ENCODE measurements at regions not wholly inside any gene's neighbourhood (a gene's known extent, or its start where the extent isn't known, plus 50 kb on each side); places are given as distances from the start of the nearest gene placed in this dataset.

GRCh38 chr2:228902176-228902575, 368.9 kb downstream of the PID1 start:
- TF ChIP-seq, protein P1, sequence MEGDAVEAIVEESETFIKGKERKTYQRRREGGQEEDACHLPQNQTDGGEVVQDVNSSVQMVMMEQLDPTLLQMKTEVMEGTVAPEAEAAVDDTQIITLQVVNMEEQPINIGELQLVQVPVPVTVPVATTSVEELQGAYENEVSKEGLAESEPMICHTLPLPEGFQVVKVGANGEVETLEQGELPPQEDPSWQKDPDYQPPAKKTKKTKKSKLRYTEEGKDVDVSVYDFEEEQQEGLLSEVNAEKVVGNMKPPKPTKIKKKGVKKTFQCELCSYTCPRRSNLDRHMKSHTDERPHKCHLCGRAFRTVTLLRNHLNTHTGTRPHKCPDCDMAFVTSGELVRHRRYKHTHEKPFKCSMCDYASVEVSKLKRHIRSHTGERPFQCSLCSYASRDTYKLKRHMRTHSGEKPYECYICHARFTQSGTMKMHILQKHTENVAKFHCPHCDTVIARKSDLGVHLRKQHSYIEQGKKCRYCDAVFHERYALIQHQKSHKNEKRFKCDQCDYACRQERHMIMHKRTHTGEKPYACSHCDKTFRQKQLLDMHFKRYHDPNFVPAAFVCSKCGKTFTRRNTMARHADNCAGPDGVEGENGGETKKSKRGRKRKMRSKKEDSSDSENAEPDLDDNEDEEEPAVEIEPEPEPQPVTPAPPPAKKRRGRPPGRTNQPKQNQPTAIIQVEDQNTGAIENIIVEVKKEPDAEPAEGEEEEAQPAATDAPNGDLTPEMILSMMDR (IDR thresholded peaks at IDR 0.05; ENCODE audit: insufficient read depth, low read length), result no peak
- TF ChIP-seq POLR2AphosphoS5 (IDR thresholded peaks at IDR 0.05; ENCODE audit: low read depth) (no peak), SPI1 (IDR thresholded peaks at IDR 0.05; ENCODE audit: borderline replicate concordance, low read depth) (no peak), GABPA (IDR thresholded peaks at IDR 0.05; ENCODE audit: low read depth) (no peak)
- TF ChIP-seq, protein P2, sequence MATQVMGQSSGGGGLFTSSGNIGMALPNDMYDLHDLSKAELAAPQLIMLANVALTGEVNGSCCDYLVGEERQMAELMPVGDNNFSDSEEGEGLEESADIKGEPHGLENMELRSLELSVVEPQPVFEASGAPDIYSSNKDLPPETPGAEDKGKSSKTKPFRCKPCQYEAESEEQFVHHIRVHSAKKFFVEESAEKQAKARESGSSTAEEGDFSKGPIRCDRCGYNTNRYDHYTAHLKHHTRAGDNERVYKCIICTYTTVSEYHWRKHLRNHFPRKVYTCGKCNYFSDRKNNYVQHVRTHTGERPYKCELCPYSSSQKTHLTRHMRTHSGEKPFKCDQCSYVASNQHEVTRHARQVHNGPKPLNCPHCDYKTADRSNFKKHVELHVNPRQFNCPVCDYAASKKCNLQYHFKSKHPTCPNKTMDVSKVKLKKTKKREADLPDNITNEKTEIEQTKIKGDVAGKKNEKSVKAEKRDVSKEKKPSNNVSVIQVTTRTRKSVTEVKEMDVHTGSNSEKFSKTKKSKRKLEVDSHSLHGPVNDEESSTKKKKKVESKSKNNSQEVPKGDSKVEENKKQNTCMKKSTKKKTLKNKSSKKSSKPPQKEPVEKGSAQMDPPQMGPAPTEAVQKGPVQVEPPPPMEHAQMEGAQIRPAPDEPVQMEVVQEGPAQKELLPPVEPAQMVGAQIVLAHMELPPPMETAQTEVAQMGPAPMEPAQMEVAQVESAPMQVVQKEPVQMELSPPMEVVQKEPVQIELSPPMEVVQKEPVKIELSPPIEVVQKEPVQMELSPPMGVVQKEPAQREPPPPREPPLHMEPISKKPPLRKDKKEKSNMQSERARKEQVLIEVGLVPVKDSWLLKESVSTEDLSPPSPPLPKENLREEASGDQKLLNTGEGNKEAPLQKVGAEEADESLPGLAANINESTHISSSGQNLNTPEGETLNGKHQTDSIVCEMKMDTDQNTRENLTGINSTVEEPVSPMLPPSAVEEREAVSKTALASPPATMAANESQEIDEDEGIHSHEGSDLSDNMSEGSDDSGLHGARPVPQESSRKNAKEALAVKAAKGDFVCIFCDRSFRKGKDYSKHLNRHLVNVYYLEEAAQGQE (IDR thresholded peaks at IDR 0.05; ENCODE audit: insufficient replicate concordance, low read depth), result no peak

Data from HL-60 (cell line).